Neuronal stem cell (in vitro differentiated cells): ENCODE measurements at regions not wholly inside any gene's neighbourhood (a gene's known extent, or its start where the extent isn't known, plus 50 kb on each side); places are given as distances from the start of the nearest gene placed in this dataset.
"Not testable (repeated sequence)": the region's sequence is repeated elsewhere in the genome, so short reads cannot be mapped to it uniquely, and the experiment has no call there.

ENCODE experiments used
- DNase-seq: peaks from one replicate; pipeline ENCODE4 v3.0.0-alpha.2; 2013; ENCODE audit warnings: low spot score
- H2AFZ ChIP-seq: one replicate; pipeline ENCODE4 v1.6.1; 2013; ENCODE audit warnings: mild to moderate bottlenecking, low read length, inconsistent platforms
- H2AK5ac ChIP-seq: 2 replicates; pipeline ENCODE4 v1.6.1; 2013; ENCODE audit warnings: low read depth, mild to moderate bottlenecking, inconsistent platforms, low read length, moderate library complexity, mixed read lengths
- H2BK120ac ChIP-seq: 2 replicates; pipeline ENCODE4 v1.6.1; 2013; ENCODE audit warnings: low read depth, mild to moderate bottlenecking, inconsistent platforms, low read length, moderate library complexity, mixed read lengths
- H2BK12ac ChIP-seq: one replicate; pipeline ENCODE4 v1.6.1; 2013; ENCODE audit warnings: low read length, inconsistent platforms
- H2BK15ac ChIP-seq: 2 replicates; pipeline ENCODE4 v1.6.1; 2013; ENCODE audit warnings: mild to moderate bottlenecking, low read length, inconsistent platforms, mixed read lengths
- H2BK5ac ChIP-seq: one replicate; pipeline ENCODE4 v1.6.1; 2013; ENCODE audit warnings: inconsistent platforms, mild to moderate bottlenecking, low read length, moderate library complexity
- H3K14ac ChIP-seq: one replicate; pipeline ENCODE4 v1.6.1; 2013; ENCODE audit warnings: low read length, inconsistent platforms
- H3K18ac ChIP-seq: 2 replicates; pipeline ENCODE4 v1.6.1; 2013; ENCODE audit warnings: low read length, inconsistent platforms
- H3K23ac ChIP-seq: 2 replicates; pipeline ENCODE4 v1.6.1; 2013; ENCODE audit warnings: low read depth, mild to moderate bottlenecking, mixed read lengths, low read length, inconsistent platforms; ENCODE audit not compliant: poor library complexity
- H3K27ac ChIP-seq: replicated peaks from 3 replicates; pipeline ENCODE4 v1.5.1; 2013; ENCODE audit warnings: low read length, inconsistent platforms
- H3K27me3 ChIP-seq, 3 experiments: 2 replicates each; pipeline ENCODE4 v1.6.1; 2013; ENCODE audit warnings: low read length in 3 of 3, mild to moderate bottlenecking in 2 of 3, inconsistent platforms in 1 of 3, low read depth in 1 of 3, mixed read lengths in 1 of 3, moderate library complexity in 1 of 3; ENCODE audit not compliant: control insufficient read depth in 3 of 3, insufficient read depth in 3 of 3
- H3K36me3 ChIP-seq, 2 donors: replicated peaks in 1 of 2; 2 replicates each; pipeline ENCODE4 v1.6.1; 2013; ENCODE audit warnings: low read length in 2 of 2; ENCODE audit not compliant: control insufficient read depth in 2 of 2, insufficient read depth in 2 of 2
- H3K4ac ChIP-seq: 2 replicates; pipeline ENCODE4 v1.6.1; 2013; ENCODE audit warnings: inconsistent platforms, mild to moderate bottlenecking, low read length, moderate library complexity
- H3K4me1 ChIP-seq, 2 donors: 1 replicate in 1 of 2; 2 replicates in 1 of 2; pipeline ENCODE4 v1.6.1; 2013; ENCODE audit warnings: low read length in 2 of 2, low read depth in 1 of 2; ENCODE audit not compliant: control insufficient read depth in 2 of 2, insufficient read depth in 1 of 2
- H3K4me2 ChIP-seq: one replicate; pipeline ENCODE4 v1.6.1; 2013; ENCODE audit warnings: mild to moderate bottlenecking, low read length, inconsistent platforms; ENCODE audit not compliant: insufficient read depth, poor library complexity, severe bottlenecking
- H3K4me3 ChIP-seq, 2 donors: 2 replicates each; pipeline ENCODE4 v1.5.1; 2013; ENCODE audit warnings: low read length in 2 of 2, mild to moderate bottlenecking in 2 of 2, inconsistent platforms in 1 of 2, moderate library complexity in 1 of 2
- H3K79me1 ChIP-seq: one replicate; pipeline ENCODE4 v1.6.1; 2013; ENCODE audit warnings: low read depth, mild to moderate bottlenecking, inconsistent platforms, low read length, moderate library complexity
- H3K9ac ChIP-seq: one replicate; pipeline ENCODE4 v1.6.1; 2013; ENCODE audit warnings: mild to moderate bottlenecking, low read depth, low read length, inconsistent platforms; ENCODE audit not compliant: poor library complexity
- H3K9me3 ChIP-seq, 2 donors: replicated peaks in 1 of 2; 2 replicates each; pipeline versions ENCODE3 to v1.6.1; 2013; ENCODE audit warnings: low read length in 2 of 2, mild to moderate bottlenecking in 2 of 2, inconsistent platforms in 1 of 2, low read depth in 1 of 2, mixed read lengths in 1 of 2, moderate library complexity in 1 of 2; ENCODE audit not compliant: control insufficient read depth in 2 of 2, insufficient read depth in 1 of 2
- H4K8ac ChIP-seq: one replicate; pipeline ENCODE4 v1.6.1; 2013; ENCODE audit warnings: low read depth, mild to moderate bottlenecking, inconsistent platforms, low read length, moderate library complexity
- H4K91ac ChIP-seq: one replicate; pipeline ENCODE4 v1.6.1; 2013; ENCODE audit warnings: low read length, low read depth, mild to moderate bottlenecking, inconsistent platforms; ENCODE audit not compliant: poor library complexity
- WGBS, 2 donors: extraction: QIAGEN DNeasy Blood & Tissue Kit; methylation state at CpG; one replicate each; pipeline ENCODE4 v1.1.7; 2013; ENCODE audit warnings: missing lambda C conversion rate in 2 of 2, mixed read lengths in 1 of 2; ENCODE audit not compliant: insufficient read length in 2 of 2, insufficient replicate concordance in 1 of 2; ENCODE audit errors: extremely low coverage in 2 of 2; 5-methylcytosine and 5-hydroxymethylcytosine counted together

GRCh38 chrX:142854970-142855369, 170.8 kb upstream of the SPANXN4 start:
- no peak for DNase-seq
- H4K8ac ChIP-seq, result no peak overlapping the region
- H3K9me3 ChIP-seq, result no peaks in the 10 kb centered on the region
- no peak overlapping the region for H3K4me3 ChIP-seq
- H2BK12ac ChIP-seq, result no peak overlapping the region
- no peak overlapping the region for H3K27ac ChIP-seq
- no peak overlapping the region for H2BK120ac ChIP-seq
- H2AFZ ChIP-seq, result no peak overlapping the region
- no peak overlapping the region for H3K18ac ChIP-seq
- no peak overlapping the region for H3K9ac ChIP-seq
- no peak overlapping the region for H2BK5ac ChIP-seq
- no peak overlapping the region for H3K23ac ChIP-seq
- no peaks in the 10 kb centered on the region for H3K79me1 ChIP-seq
- no peak overlapping the region for H2AK5ac ChIP-seq
- no peak overlapping the region for H3K4me2 ChIP-seq
- H4K91ac ChIP-seq, result no peak overlapping the region
- no peak overlapping the region for H2BK15ac ChIP-seq
- no peak overlapping the region for H3K14ac ChIP-seq
- H3K36me3 ChIP-seq, result no peaks in the 10 kb centered on the region
- no CpG with 5 or more reads among the region's 2 CpGs for WGBS, 2 donors
- H3K4ac ChIP-seq, result no peak overlapping the region
- no peaks in the 10 kb centered on the region for H3K4me1 ChIP-seq
- no peaks in the 10 kb centered on the region for H3K27me3 ChIP-seq

GRCh38 chrX:142860944-142861343, 164.8 kb upstream of the SPANXN4 start:
- Histone ChIP-seq H3K9me3 (no peaks in the 10 kb centered on the region), H3K36me3 (no peaks in the 10 kb centered on the region), H2AFZ (no peak overlapping the region), H3K14ac (no peak overlapping the region), H2BK12ac (no peak overlapping the region), H3K4me3 (no peak overlapping the region), H2AK5ac (no peak overlapping the region), H3K27me3 (no peaks in the 10 kb centered on the region), H3K9ac (no peak overlapping the region), H3K27ac (no peak overlapping the region), H2BK15ac (no peak overlapping the region), H4K91ac (no peak overlapping the region), H3K79me1 (no peaks in the 10 kb centered on the region), H3K4me2 (no peak overlapping the region), H3K18ac (no peak overlapping the region), H2BK5ac (no peak overlapping the region), H2BK120ac (no peak overlapping the region), H3K4me1 (no peaks in the 10 kb centered on the region), H3K23ac (no peak overlapping the region), H3K4ac (no peak overlapping the region), H4K8ac (no peak overlapping the region)
- no peak for DNase-seq
- WGBS, 2 donors, result no CpG with 5 or more reads among the region's 2 CpGs

GRCh38 chrX:142861557-142861956, 164.2 kb upstream of the SPANXN4 start:
- Histone ChIP-seq H3K4me2 (no peak overlapping the region), H3K4me1 (no peaks in the 10 kb centered on the region), H2BK12ac (no peak overlapping the region), H2BK120ac (no peak overlapping the region), H3K36me3 (no peaks in the 10 kb centered on the region), H2AK5ac (no peak overlapping the region), H2BK5ac (no peak overlapping the region), H3K79me1 (no peaks in the 10 kb centered on the region), H3K27ac (no peak overlapping the region), H3K4me3 (no peak overlapping the region), H3K9me3 (no peaks in the 10 kb centered on the region), H3K23ac (no peak overlapping the region), H3K4ac (no peak overlapping the region), H3K9ac (no peak overlapping the region), H4K8ac (no peak overlapping the region), H3K18ac (no peak overlapping the region), H2AFZ (no peak overlapping the region), H2BK15ac (no peak overlapping the region), H4K91ac (no peak overlapping the region), H3K27me3 (no peaks in the 10 kb centered on the region), H3K14ac (no peak overlapping the region)
- no CpG with 5 or more reads among the region's 4 CpGs for WGBS, 2 donors
- DNase-seq, result no peak

- H2BK12ac ChIP-seq, DNase-seq, H3K27ac ChIP-seq, H3K18ac ChIP-seq, H3K36me3 ChIP-seq, H3K4me2 ChIP-seq, H3K4ac ChIP-seq, H4K91ac ChIP-seq, H3K4me1 ChIP-seq, H3K9me3 ChIP-seq, H3K4me3 ChIP-seq, H3K14ac ChIP-seq, H3K27me3 ChIP-seq, H2AFZ ChIP-seq, H4K8ac ChIP-seq, H2BK5ac ChIP-seq, H3K23ac ChIP-seq, H2BK120ac ChIP-seq, H3K79me1 ChIP-seq, H3K9ac ChIP-seq, H2BK15ac ChIP-seq, H2AK5ac ChIP-seq: not testable (repeated sequence)
- no CpG with 5 or more reads among the region's 3 CpGs for WGBS, 2 donors
Measured at GRCh38 chrX:142866247-142866646, 159.5 kb upstream of the SPANXN4 start.
